CD4-positive, alpha-beta T cell (primary cell): ENCODE measurements at regions not wholly inside any gene's neighbourhood (a gene's known extent, or its start where the extent isn't known, plus 50 kb on each side); places are given as distances from the start of the nearest gene placed in this dataset.

ENCODE experiments used
- ATAC-seq: fragments of 200-7000 bp; cut with Tn5 transposase; one replicate; pipeline ENCODE4 v1.10.0; 2022; ENCODE audit warnings: mild to moderate bottlenecking; ENCODE audit not compliant: poor library complexity
- CTCF ChIA-PET: fragments of 350-600 bp; sonication (Branson Sonifier 250); formaldehyde crosslinking; loops from one replicate; lab custom pipeline; 2021; ENCODE audit warnings: antibody characterized with exemption, inconsistent platforms; lab: Charles Lee
- POLR2A ChIA-PET: fragments of 350-600 bp; sonication (Branson Sonifier 250); formaldehyde crosslinking; loops from one replicate; lab custom pipeline; 2021; ENCODE audit warnings: antibody characterized with exemption, inconsistent platforms; lab: Charles Lee
- DNase-seq, 14 experiments: peaks; one replicate each; pipeline ENCODE4 v3.0.0-alpha.2; 2013 to 2020; ENCODE audit warnings: mixed read lengths in 2 of 14
- H3K27ac ChIP-seq, 2 donors: one replicate each; pipeline versions ENCODE4 v1.5.1 to v1.7.0; 2013; ENCODE audit warnings: low read length in 2 of 2, low read depth in 1 of 2, mild to moderate bottlenecking in 1 of 2
- H3K27me3 ChIP-seq, 2 experiments: 1 replicate in 1 of 2; 2 replicates in 1 of 2; pipeline versions ENCODE4 v1.6.1 to v1.7.0; 2013; ENCODE audit warnings: low read length in 2 of 2, control low read depth in 1 of 2, mild to moderate bottlenecking in 1 of 2, moderate library complexity in 1 of 2; ENCODE audit not compliant: insufficient read depth in 2 of 2, control insufficient read depth in 1 of 2
- H3K36me3 ChIP-seq: one replicate; pipeline ENCODE4 v1.6.1; 2013; ENCODE audit warnings: low read length, control low read depth; ENCODE audit not compliant: insufficient read depth
- H3K4me1 ChIP-seq: one replicate; pipeline ENCODE4 v1.6.1; 2013; ENCODE audit warnings: low read length, control low read depth; ENCODE audit not compliant: insufficient read depth
- H3K4me3 ChIP-seq: one replicate; pipeline ENCODE4 v1.5.1; 2013; ENCODE audit warnings: mild to moderate bottlenecking, low read length, moderate library complexity
- H3K9me3 ChIP-seq, 2 experiments: 1 replicate in 1 of 2; 2 replicates in 1 of 2; pipeline versions ENCODE4 v1.6.1 to v1.7.0; 2013; ENCODE audit warnings: low read length in 2 of 2, mild to moderate bottlenecking in 2 of 2, control low read depth in 1 of 2, moderate library complexity in 1 of 2; ENCODE audit not compliant: control insufficient read depth in 1 of 2, insufficient read depth in 1 of 2
- H3K27ac Mint-ChIP-seq: one replicate; pipeline ENCODE4 v1.8.0; 2020; ENCODE audit warnings: mixed read lengths
- H3K27me3 Mint-ChIP-seq: one replicate; pipeline ENCODE4 v1.8.0; 2021; ENCODE audit warnings: mixed read lengths
- H3K36me3 Mint-ChIP-seq: one replicate; pipeline ENCODE4 v1.8.0; 2021; ENCODE audit warnings: low read depth, mixed read lengths
- H3K4me1 Mint-ChIP-seq: one replicate; pipeline ENCODE4 v1.8.0; 2021; ENCODE audit warnings: low read depth, mixed read lengths
- H3K4me3 Mint-ChIP-seq: one replicate; pipeline ENCODE4 v1.8.0; 2020; ENCODE audit warnings: mild to moderate bottlenecking, mixed read lengths
- H3K9me3 Mint-ChIP-seq: one replicate; pipeline ENCODE4 v1.8.0; 2020; ENCODE audit warnings: mixed read lengths
- intact Hi-C, 2 experiments: fragments of 100-400 bp; cut with DNase I in 1 of 2; cut with micrococcal nuclease in 1 of 2; formaldehyde crosslinking; loops; one replicate each; pipeline versions ENCODE4 v1.15.1 to v1.9.0; 2023 to 2025; cut with DNase I, micrococcal nuclease
- TF ChIP-seq, protein P1 (sequence below): fragments of 200-600 bp; IDR thresholded peaks from one replicate; pipeline ENCODE4 v1.8.0; 2022; ENCODE audit warnings: antibody characterized with exemption, mild to moderate bottlenecking

DNA sequence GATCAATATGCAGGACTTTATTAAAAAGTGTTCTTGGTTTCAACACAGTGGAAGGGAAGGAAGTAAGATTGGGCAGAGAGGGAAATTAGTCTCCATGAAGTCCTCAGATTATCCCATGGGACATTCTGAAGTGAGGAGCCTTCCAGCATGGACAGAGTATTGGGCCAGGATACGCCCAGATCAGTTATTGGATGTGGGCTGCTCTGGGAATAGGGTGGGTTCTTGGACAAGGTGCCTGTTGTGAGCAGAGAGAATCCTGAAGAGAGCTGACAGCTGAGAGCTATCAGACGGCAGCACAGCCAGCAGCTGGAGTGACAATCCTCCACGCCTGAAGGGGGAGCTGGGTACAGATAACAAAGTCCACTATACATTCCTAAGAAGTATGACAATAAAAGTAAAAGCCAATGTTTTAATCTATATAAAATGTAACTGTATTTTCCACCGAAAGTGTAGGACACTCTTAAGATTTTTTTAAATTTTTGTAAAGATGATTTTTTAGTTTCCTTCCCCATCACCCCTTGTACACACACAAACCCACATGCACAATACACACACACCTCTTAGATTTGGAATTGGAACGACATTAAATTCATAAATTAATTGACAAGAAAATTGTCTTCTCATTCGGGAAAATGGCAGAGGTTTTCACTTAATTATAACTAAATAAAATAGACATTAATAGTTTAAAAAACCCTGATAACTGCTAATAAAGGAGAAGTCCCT lies 107.8 kb downstream of the FBXO5 start:
- intact Hi-C loops = no loop called here
- POLR2A ChIA-PET = no interaction called here

DNA sequence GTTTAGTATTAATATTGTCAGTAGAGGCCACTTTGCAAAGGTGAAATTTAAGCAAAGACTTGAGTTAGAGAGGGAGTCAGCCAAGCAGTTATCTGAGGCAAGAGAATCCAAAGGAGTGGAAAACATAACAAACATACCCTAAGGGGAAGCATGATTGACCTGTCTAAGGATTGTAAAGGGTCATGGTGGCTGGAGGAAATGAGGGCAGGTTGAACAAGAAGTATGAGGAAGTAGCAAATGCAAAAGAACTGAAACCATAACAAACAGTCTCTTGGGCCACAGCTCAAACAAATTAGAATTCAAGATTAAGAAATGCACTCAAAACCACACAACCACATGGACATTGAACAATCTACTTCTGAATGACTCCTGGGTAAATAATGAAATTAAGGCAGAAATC lies 103.2 kb downstream of the FBXO5 start:
- Mint-ChIP-seq H3K36me3 (no peaks in the 10 kb centered on the region), H3K4me3 (no peak overlapping the region), H3K9me3 (peaks cover 12% of the 10 kb centered on the region), H3K4me1 (no peaks in the 10 kb centered on the region), H3K27ac (no peak overlapping the region), H3K27me3 (peaks cover 15% of the 10 kb centered on the region)
- no peak overlapping the region for H3K27ac ChIP-seq
- TF ChIP-seq, protein P1, sequence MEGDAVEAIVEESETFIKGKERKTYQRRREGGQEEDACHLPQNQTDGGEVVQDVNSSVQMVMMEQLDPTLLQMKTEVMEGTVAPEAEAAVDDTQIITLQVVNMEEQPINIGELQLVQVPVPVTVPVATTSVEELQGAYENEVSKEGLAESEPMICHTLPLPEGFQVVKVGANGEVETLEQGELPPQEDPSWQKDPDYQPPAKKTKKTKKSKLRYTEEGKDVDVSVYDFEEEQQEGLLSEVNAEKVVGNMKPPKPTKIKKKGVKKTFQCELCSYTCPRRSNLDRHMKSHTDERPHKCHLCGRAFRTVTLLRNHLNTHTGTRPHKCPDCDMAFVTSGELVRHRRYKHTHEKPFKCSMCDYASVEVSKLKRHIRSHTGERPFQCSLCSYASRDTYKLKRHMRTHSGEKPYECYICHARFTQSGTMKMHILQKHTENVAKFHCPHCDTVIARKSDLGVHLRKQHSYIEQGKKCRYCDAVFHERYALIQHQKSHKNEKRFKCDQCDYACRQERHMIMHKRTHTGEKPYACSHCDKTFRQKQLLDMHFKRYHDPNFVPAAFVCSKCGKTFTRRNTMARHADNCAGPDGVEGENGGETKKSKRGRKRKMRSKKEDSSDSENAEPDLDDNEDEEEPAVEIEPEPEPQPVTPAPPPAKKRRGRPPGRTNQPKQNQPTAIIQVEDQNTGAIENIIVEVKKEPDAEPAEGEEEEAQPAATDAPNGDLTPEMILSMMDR = no peak
- H3K36me3 ChIP-seq = no peaks in the 10 kb centered on the region
- H3K4me1 ChIP-seq = no peaks in the 10 kb centered on the region
- ChIA-PET CTCF (no interaction called here), POLR2A (no interaction called here)
- ATAC-seq (no peak), DNase-seq (no peak)
- no peak overlapping the region for H3K4me3 ChIP-seq
- H3K9me3 ChIP-seq = peaks cover 0 to 6% of the 10 kb centered on the region in 2 experiments
- intact Hi-C loops = no loop called here
- peaks cover 0 to 5% of the 10 kb centered on the region in 2 experiments for H3K27me3 ChIP-seq

More for the DNA sequence above, 107.8 kb downstream of the FBXO5 start:
- H3K4me1 Mint-ChIP-seq = no peaks in the 10 kb centered on the region
- Histone ChIP-seq H3K4me3 (no peak overlapping the region), H3K27ac (no peak overlapping the region), H3K27me3 (no peaks in the 10 kb centered on the region), H3K4me1 (no peaks in the 10 kb centered on the region), H3K9me3 (no peaks in the 10 kb centered on the region), H3K36me3 (no peaks in the 10 kb centered on the region)
- H3K27me3 Mint-ChIP-seq = peaks cover 35% of the 10 kb centered on the region
- CTCF ChIA-PET = no interaction called here
- peaks cover 8% of the 10 kb centered on the region for H3K9me3 Mint-ChIP-seq
- no peaks in the 10 kb centered on the region for H3K36me3 Mint-ChIP-seq
- H3K27ac Mint-ChIP-seq = no peak overlapping the region
- ATAC-seq (no peak), DNase-seq (no peak)
- H3K4me3 Mint-ChIP-seq = no peak overlapping the region
- TF ChIP-seq, protein P1 = no peak

DNA sequence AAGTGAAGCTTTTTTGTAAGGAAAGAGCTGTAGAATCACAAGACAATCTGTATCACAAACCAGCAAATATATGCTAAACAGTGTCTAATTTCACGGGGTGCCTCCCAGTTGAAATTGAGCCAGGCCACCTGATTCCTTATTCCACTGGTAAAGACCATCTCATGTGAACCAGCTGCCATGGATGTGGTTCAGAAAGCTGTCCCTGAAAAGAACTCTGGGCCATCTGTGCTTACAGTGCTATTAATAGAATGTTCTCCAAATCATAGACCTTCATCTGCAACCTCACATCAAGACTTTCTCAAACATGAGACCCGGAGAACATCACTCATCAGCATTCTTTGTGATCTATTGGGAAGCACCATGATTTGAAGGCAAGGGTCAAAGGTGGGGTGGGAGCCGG lies 89.7 kb downstream of the FBXO5 start:
- H3K4me3 Mint-ChIP-seq = no peak overlapping the region
- POLR2A ChIA-PET = no interaction called here
- no peak overlapping the region for H3K27ac Mint-ChIP-seq
- H3K36me3 Mint-ChIP-seq = no peaks in the 10 kb centered on the region
- no peak overlapping the region for H3K4me3 ChIP-seq
- ATAC-seq (no peak), DNase-seq (no peak)
- H3K27me3 ChIP-seq = no peaks in the 10 kb centered on the region
- no peaks in the 10 kb centered on the region for H3K9me3 ChIP-seq
- no peaks in the 10 kb centered on the region for H3K4me1 ChIP-seq
- peaks cover 51% of the 10 kb centered on the region for H3K27me3 Mint-ChIP-seq
- intact Hi-C loops = no loop called here
- TF ChIP-seq, protein P1 = no peak
- H3K9me3 Mint-ChIP-seq = no peaks in the 10 kb centered on the region
- CTCF ChIA-PET = interaction anchor here (0.5 kb wide), 1 partner anchor 991 kb away, joined by 5 read pairs; no protein-coding TSS in a partner anchor
- H3K36me3 ChIP-seq = no peaks in the 10 kb centered on the region
- no peaks in the 10 kb centered on the region for H3K4me1 Mint-ChIP-seq
- H3K27ac ChIP-seq = no peak overlapping the region
